AG09309 (cell line): ENCODE measurements at regions not wholly inside any gene's neighbourhood (a gene's known extent, or its start where the extent isn't known, plus 50 kb on each side); places are given as distances from the start of the nearest gene placed in this dataset.

Experiments used
- DNase-seq: peaks from one replicate; pipeline ENCODE4 v3.0.0-alpha.2; 2010; ENCODE audit warnings: low read depth
- H3K4me3 ChIP-seq: 2 replicates; pipeline ENCODE4 v1.5.1; 2011; ENCODE audit warnings: mild to moderate bottlenecking, low read depth, low read length, moderate library complexity; ENCODE audit not compliant: control insufficient read depth
- TF ChIP-seq, protein P1 (sequence below): IDR thresholded peaks from 2 replicates; pipeline ENCODE4 v1.5.1; 2011; ENCODE audit warnings: mild to moderate bottlenecking, low read depth, low read length, inconsistent platforms; ENCODE audit not compliant: insufficient read depth, control insufficient read depth; ENCODE audit errors: missing control alignments

DNA sequence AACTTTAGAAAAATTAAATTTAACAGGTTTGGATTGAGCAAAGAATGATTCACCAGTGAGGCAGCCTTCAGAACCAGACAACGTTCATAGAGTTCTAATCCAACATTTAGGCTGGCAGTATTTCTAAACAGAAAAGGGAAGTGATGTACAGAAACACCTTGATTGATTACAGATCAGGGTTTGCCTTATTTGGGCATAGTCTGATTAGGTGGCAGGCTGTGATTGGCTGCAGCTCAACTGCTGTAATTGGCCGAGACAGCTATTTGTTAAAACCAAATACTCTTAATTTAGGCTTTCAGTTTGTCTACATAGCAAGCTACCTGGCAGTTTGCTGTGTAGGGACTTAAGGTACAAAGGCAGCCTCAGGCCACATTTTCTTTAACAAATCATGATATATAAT, 802.5 kb downstream of the IPMK start:
- TF ChIP-seq, protein P1, sequence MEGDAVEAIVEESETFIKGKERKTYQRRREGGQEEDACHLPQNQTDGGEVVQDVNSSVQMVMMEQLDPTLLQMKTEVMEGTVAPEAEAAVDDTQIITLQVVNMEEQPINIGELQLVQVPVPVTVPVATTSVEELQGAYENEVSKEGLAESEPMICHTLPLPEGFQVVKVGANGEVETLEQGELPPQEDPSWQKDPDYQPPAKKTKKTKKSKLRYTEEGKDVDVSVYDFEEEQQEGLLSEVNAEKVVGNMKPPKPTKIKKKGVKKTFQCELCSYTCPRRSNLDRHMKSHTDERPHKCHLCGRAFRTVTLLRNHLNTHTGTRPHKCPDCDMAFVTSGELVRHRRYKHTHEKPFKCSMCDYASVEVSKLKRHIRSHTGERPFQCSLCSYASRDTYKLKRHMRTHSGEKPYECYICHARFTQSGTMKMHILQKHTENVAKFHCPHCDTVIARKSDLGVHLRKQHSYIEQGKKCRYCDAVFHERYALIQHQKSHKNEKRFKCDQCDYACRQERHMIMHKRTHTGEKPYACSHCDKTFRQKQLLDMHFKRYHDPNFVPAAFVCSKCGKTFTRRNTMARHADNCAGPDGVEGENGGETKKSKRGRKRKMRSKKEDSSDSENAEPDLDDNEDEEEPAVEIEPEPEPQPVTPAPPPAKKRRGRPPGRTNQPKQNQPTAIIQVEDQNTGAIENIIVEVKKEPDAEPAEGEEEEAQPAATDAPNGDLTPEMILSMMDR = no peak

DNA sequence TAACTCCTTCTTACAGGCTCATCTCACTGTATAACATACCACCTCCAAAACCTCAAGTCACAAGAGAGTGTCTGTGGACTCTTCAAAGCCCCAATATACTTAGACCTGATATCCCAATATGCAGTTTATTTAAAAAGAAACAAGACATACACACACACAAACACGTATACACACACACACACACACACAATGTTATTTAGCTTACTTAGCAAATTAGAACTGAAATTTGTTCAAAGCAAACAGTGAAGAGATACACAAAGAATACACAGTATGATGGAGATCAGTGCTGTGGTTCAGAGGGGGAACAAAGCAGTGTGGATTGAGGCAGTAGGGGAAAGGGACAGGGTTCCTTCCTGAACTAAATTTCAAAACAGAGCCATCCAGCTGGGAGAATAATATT, 807.2 kb downstream of the IPMK start:
- TF ChIP-seq, protein P1 = no peak
- no peak overlapping the region for H3K4me3 ChIP-seq
- no peak for DNase-seq

More for the DNA sequence above, 802.5 kb downstream of the IPMK start:
- DNase-seq = no peak
- no peak overlapping the region for H3K4me3 ChIP-seq

DNA sequence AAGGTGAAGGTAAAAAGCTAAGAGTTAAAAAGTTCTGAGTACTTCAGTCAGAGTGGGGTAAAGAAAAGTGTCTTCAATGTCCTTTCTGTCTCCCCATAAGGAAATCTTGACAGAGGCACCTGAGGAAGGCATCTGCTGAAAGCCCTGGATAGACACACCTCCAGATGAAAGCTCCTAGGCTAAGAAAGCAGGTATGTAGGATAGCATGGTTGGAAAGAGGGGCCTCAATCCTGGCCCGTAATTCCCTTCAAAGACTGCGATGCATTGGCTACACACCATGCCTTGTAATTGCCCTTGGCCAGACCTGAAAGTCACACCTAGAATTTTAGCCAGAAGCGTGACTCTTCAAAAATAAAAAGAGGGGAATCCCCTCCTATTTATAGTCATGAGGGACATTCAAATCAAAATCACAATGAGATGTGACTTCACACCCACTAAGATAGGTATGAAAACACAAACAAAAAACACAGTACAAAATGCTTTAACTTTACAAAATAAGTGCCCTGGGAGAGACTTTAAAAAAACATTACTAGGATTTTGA, 809.7 kb downstream of the IPMK start:
- H3K4me3 ChIP-seq = no peak overlapping the region
- TF ChIP-seq, protein P1 = no peak
- DNase-seq = no peak

DNA sequence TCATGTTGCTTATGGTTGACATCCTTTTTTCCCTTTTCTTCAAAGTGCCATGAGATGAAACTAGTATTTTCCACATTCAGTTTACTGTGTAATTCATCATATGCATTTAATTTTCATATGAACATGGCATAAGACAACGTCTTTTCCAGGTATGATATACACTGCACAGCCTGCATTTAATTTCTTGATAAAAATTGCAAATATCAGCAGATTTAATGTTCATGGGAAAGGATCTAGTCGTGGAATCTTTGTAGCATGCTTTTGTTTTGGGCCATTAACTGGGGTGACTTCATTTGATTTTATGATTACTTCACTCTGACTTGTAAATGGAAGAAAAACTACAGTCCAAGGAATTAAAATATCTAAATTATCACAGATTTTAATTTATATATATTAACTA, 837.3 kb downstream of the IPMK start:
- no peak for DNase-seq
- no peak overlapping the region for H3K4me3 ChIP-seq
- TF ChIP-seq, protein P1 = no peak

DNA sequence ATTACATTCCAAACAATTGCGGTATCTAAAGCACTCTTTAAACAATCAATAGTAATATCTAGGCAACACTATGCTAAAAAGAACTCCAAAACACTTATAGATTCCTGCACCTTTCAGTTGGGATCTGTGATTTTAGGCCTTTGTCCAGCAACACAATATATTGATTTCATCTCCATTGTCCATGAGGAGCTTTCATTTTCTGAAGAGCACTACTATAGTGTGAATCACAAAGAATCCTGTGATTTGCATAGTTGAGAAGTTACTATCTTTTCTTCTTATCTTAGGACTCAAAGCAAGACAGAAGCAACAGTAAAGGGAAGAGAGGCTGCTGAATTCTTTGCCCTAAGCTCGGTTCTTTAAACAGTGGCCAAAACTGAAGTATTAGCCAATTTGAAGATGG, 846.8 kb downstream of the IPMK start:
- H3K4me3 ChIP-seq = no peak overlapping the region
- TF ChIP-seq, protein P1 = no peak
- no peak for DNase-seq

DNA sequence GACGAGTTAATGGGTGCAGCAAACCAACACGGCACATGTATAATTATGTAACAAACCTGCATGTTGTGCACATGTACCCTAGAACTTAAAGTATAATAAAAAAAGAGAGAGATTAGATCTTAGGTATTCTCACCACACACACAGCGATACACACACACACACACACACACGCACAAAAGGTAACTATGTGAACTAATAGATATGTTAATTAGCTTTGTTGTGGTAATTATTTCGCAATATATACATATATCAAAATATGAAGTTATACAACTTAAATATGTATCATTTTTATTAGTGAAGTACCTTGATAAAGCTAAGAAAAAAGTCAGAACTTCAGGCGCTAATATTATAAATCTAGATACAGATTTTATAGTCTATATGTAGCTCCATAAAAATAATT, 849.2 kb downstream of the IPMK start:
- TF ChIP-seq, protein P1 = no peak
- no peak for DNase-seq
- H3K4me3 ChIP-seq = no peak overlapping the region

DNA sequence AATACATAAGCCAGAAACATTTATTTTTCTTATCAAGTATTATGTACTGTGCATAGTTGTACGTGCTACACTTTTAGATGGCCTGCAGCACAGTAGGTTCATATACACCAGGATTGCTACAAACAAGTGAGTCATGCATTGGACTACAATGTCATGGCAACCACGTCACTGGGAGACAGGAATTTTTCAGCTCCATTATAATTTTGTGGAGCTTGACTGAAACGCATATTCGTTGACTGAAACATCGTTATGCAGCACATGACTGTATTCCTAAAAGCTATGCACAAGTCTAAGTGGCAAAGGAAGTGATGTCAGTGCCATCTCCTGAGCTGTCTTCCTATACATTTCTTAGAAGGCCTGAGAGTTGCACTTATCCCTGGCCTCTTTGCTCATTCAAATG, 871.8 kb downstream of the IPMK start:
- H3K4me3 ChIP-seq = no peak overlapping the region
- DNase-seq = no peak
- TF ChIP-seq, protein P1 = no peak
